Ishikawa (cell line): ENCODE measurements at regions not wholly inside any gene's neighbourhood (a gene's known extent, or its start where the extent isn't known, plus 50 kb on each side); places are given as distances from the start of the nearest gene placed in this dataset.
A peak's percentile ranks its signal among the peaks of the same experiment; 100 is the strongest.

Experiments
- CEBPB ChIP-seq: IDR thresholded peaks from 2 replicates; pipeline ENCODE4 v1.6.1; 2012
- CREB1 ChIP-seq: IDR thresholded peaks from 2 replicates; pipeline ENCODE4 v1.6.1; 2012; ENCODE audit warnings: low read depth
- EGR1 ChIP-seq: IDR thresholded peaks from 2 replicates; pipeline ENCODE4 v1.6.1; 2012
- EP300 ChIP-seq: IDR thresholded peaks from 2 replicates; pipeline ENCODE4 v1.6.1; 2012; ENCODE audit warnings: borderline replicate concordance
- FOXM1 ChIP-seq: IDR thresholded peaks from 2 replicates; pipeline ENCODE4 v1.6.1; 2012; ENCODE audit warnings: low read depth, borderline replicate concordance
- NFIC ChIP-seq: IDR thresholded peaks from 2 replicates; pipeline ENCODE4 v1.6.1; 2012
- RAD21 ChIP-seq: IDR thresholded peaks from 2 replicates; pipeline ENCODE4 v1.6.1; 2012; ENCODE audit warnings: low read depth
- TAF1 ChIP-seq: IDR thresholded peaks from 2 replicates; pipeline ENCODE4 v1.6.1; 2012; ENCODE audit warnings: low read depth, mild to moderate bottlenecking
- TCF12 ChIP-seq: IDR thresholded peaks from 2 replicates; pipeline ENCODE4 v1.6.1; 2012; ENCODE audit warnings: low read depth
- TEAD4 ChIP-seq: IDR thresholded peaks from 2 replicates; pipeline ENCODE4 v1.6.1; 2012
- YY1 ChIP-seq: IDR thresholded peaks from 2 replicates; pipeline ENCODE4 v1.6.1; 2012; ENCODE audit warnings: low read depth
- ZBTB7A ChIP-seq: IDR thresholded peaks from 2 replicates; pipeline ENCODE4 v1.6.1; 2012; ENCODE audit warnings: low read depth
- TF ChIP-seq, protein P1 (sequence below): IDR thresholded peaks from 2 replicates; pipeline ENCODE4 v1.6.1; 2012
- TF ChIP-seq, protein P2 (sequence below): IDR thresholded peaks from 2 replicates; pipeline ENCODE4 v1.6.1; 2012
- TF ChIP-seq, protein P3 (sequence below): IDR thresholded peaks from 2 replicates; pipeline ENCODE4 v1.6.1; 2012; ENCODE audit warnings: low read depth, mild to moderate bottlenecking

GRCh38 chr6:105815661-105816555 lies 270.2 kb upstream of the PRDM1 start:
- TF ChIP-seq, protein P1, sequence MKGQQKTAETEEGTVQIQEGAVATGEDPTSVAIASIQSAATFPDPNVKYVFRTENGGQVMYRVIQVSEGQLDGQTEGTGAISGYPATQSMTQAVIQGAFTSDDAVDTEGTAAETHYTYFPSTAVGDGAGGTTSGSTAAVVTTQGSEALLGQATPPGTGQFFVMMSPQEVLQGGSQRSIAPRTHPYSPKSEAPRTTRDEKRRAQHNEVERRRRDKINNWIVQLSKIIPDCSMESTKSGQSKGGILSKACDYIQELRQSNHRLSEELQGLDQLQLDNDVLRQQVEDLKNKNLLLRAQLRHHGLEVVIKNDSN = no peak
- no peak for TF ChIP-seq TCF12
- TF ChIP-seq ZBTB7A = no peak
- no peak for TF ChIP-seq CREB1
- TF ChIP-seq, protein P2, sequence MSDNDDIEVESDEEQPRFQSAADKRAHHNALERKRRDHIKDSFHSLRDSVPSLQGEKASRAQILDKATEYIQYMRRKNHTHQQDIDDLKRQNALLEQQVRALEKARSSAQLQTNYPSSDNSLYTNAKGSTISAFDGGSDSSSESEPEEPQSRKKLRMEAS = no peak
- TF ChIP-seq EGR1 = no peak
- TF ChIP-seq TAF1 = no peak
- no peak for TF ChIP-seq FOXM1
- no peak for TF ChIP-seq CEBPB
- TF ChIP-seq RAD21 = no peak
- TF ChIP-seq YY1 = no peak
- no peak for TF ChIP-seq NFIC
- TF ChIP-seq, protein P3, sequence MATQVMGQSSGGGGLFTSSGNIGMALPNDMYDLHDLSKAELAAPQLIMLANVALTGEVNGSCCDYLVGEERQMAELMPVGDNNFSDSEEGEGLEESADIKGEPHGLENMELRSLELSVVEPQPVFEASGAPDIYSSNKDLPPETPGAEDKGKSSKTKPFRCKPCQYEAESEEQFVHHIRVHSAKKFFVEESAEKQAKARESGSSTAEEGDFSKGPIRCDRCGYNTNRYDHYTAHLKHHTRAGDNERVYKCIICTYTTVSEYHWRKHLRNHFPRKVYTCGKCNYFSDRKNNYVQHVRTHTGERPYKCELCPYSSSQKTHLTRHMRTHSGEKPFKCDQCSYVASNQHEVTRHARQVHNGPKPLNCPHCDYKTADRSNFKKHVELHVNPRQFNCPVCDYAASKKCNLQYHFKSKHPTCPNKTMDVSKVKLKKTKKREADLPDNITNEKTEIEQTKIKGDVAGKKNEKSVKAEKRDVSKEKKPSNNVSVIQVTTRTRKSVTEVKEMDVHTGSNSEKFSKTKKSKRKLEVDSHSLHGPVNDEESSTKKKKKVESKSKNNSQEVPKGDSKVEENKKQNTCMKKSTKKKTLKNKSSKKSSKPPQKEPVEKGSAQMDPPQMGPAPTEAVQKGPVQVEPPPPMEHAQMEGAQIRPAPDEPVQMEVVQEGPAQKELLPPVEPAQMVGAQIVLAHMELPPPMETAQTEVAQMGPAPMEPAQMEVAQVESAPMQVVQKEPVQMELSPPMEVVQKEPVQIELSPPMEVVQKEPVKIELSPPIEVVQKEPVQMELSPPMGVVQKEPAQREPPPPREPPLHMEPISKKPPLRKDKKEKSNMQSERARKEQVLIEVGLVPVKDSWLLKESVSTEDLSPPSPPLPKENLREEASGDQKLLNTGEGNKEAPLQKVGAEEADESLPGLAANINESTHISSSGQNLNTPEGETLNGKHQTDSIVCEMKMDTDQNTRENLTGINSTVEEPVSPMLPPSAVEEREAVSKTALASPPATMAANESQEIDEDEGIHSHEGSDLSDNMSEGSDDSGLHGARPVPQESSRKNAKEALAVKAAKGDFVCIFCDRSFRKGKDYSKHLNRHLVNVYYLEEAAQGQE = no peak
- TF ChIP-seq TEAD4 = no peak

GRCh38 chr6:105814745-105815536 lies 271.2 kb upstream of the PRDM1 start:
- TF ChIP-seq TCF12 = peak; percentile 52; the same call in 1 of the 2 replicates
- TF ChIP-seq TAF1 = no peak
- TF ChIP-seq, protein P1 = no peak
- TF ChIP-seq ZBTB7A = no peak
- TF ChIP-seq, protein P3 = no peak
- TF ChIP-seq, protein P2 = no peak
- no peak for TF ChIP-seq CEBPB
- peak; percentile 81; the same call in 1 of the 2 replicates for TF ChIP-seq EP300
- TF ChIP-seq CREB1 = no peak
- TF ChIP-seq RAD21 = no peak
- TF ChIP-seq FOXM1 = peak; percentile 49; the same call in 1 of the 2 replicates
- TF ChIP-seq TEAD4 = peak; percentile 80
- no peak for TF ChIP-seq YY1

- TF ChIP-seq, protein P1 = no peak
- TF ChIP-seq, protein P2 = no peak
- no peak for TF ChIP-seq TCF12
These were observed 275.1 kb upstream of the PRDM1 start for GRCh38 chr6:105810922-105811482.

GRCh38 chr6:105810105-105810921 lies 275.8 kb upstream of the PRDM1 start:
- TF ChIP-seq TCF12 (no peak), EP300 (no peak), EGR1 (no peak), TAF1 (no peak), NFIC (no peak), TEAD4 (no peak)
